Endothelial cell of umbilical vein (primary cell): ENCODE measurements at regions not wholly inside any gene's neighbourhood (a gene's known extent, or its start where the extent isn't known, plus 50 kb on each side); places are given as distances from the start of the nearest gene placed in this dataset.

Experiments used
- BruUV-seq: library from RNA; stranded (reverse); fragments of 400-500 nt; replicated peaks from 2 replicates; lab custom pipeline; 2021; lab: Mats Ljungman, UMichigan
- CTCF ChIA-PET: fragments of 300-600, 350-600 bp; sonication (Branson Sonifier 250); formaldehyde crosslinking; loops from one replicate; lab custom pipeline; 2021; ENCODE audit warnings: antibody characterized with exemption, inconsistent platforms; lab: Charles Lee
- POLR2A ChIA-PET: fragments of 300-600, 350-600 bp; sonication (Branson Sonifier 250); formaldehyde crosslinking; loops from one replicate; lab custom pipeline; 2021; ENCODE audit warnings: antibody characterized with exemption, inconsistent platforms; lab: Charles Lee
- DNase-seq: peaks from one replicate; pipeline ENCODE4 v3.0.0-alpha.2; 2011; ENCODE audit warnings: low read depth, low spot score
- FAIRE-seq: peaks from 2 replicates; lab custom pipeline; 2011; peaks lifted over from hg19 to GRCh38; lab: Jason Lieb, UNC
- H2AFZ ChIP-seq: 2 replicates; pipeline ENCODE4 v1.6.0; 2012; ENCODE audit warnings: low read depth, low read length, control low read depth, inconsistent platforms
- H3K27ac ChIP-seq: 2 replicates; pipeline ENCODE4 v1.5.1; 2011; ENCODE audit warnings: low read depth, mild to moderate bottlenecking, control low read depth, low read length, moderate library complexity; ENCODE audit not compliant: insufficient read depth
- H3K27me3 ChIP-seq, 2 experiments: 2 replicates each; pipeline versions ENCODE4 v1.6.0 to v1.6.1; 2011; ENCODE audit warnings: low read length in 2 of 2, mixed read lengths in 1 of 2; ENCODE audit not compliant: control insufficient read depth in 2 of 2, insufficient read depth in 2 of 2
- H3K36me3 ChIP-seq, 2 experiments: 2 replicates in 1 of 2; 3 replicates in 1 of 2; pipeline ENCODE4 v1.5.1; 2011; ENCODE audit warnings: low read length in 2 of 2, mild to moderate bottlenecking in 1 of 2, moderate library complexity in 1 of 2; ENCODE audit not compliant: control insufficient read depth in 2 of 2, insufficient read depth in 2 of 2; ENCODE audit errors: extremely low read depth in 1 of 2
- H3K4me1 ChIP-seq: 3 replicates; pipeline ENCODE4 v1.5.1; 2011; ENCODE audit warnings: mild to moderate bottlenecking, low read length; ENCODE audit not compliant: control insufficient read depth, insufficient read depth; ENCODE audit errors: extremely low read depth
- H3K4me2 ChIP-seq: 2 replicates; pipeline ENCODE4 v1.6.1; 2011; ENCODE audit warnings: low read length, control low read depth, mixed read lengths; ENCODE audit not compliant: insufficient read depth
- H3K4me3 ChIP-seq, 3 experiments: fragments of 200-600 bp in 1 of 3; sonication (generic), shearing (Covaris generic) in 1 of 3; replicated peaks in 1 of 3; 2 replicates each; pipeline ENCODE4 v1.5.1; 2011 to 2016; ENCODE audit warnings: control low read depth in 3 of 3, low read length in 3 of 3, mild to moderate bottlenecking in 2 of 3, inconsistent platforms in 1 of 3, low read depth in 1 of 3, moderate library complexity in 1 of 3; ENCODE audit not compliant: insufficient read depth in 1 of 3
- H3K79me2 ChIP-seq: 2 replicates; pipeline ENCODE4 v1.6.0; 2012; ENCODE audit warnings: low read length, inconsistent platforms; ENCODE audit not compliant: control insufficient read depth, insufficient read depth
- H3K9ac ChIP-seq: replicated peaks from 2 replicates; pipeline ENCODE3; 2011; ENCODE audit warnings: low read length, control low read depth; ENCODE audit not compliant: insufficient read depth; ENCODE audit errors: extremely low read depth
- H3K9me1 ChIP-seq: replicated peaks from 3 replicates; pipeline ENCODE4 v1.6.0; 2011; ENCODE audit warnings: mild to moderate bottlenecking, low read length; ENCODE audit not compliant: control insufficient read depth, insufficient read depth; ENCODE audit errors: extremely low read depth
- H3K9me3 ChIP-seq: replicated peaks from 2 replicates; pipeline ENCODE4 v1.5.1; 2012; ENCODE audit warnings: low read length, inconsistent platforms; ENCODE audit not compliant: control insufficient read depth, insufficient read depth
- H4K20me1 ChIP-seq: replicated peaks from 2 replicates; pipeline ENCODE3; 2011; ENCODE audit warnings: mild to moderate bottlenecking, low read length; ENCODE audit not compliant: control insufficient read depth, insufficient read depth; ENCODE audit errors: extremely low read depth
- CTCF ChIP-seq, 2 donors: IDR thresholded peaks; 1 replicate in 1 of 2; 2 replicates in 1 of 2; pipeline ENCODE4 v1.5.1; 2011; ENCODE audit warnings: low read length in 2 of 2, mild to moderate bottlenecking in 2 of 2, moderate library complexity in 2 of 2, control low read depth in 1 of 2, inconsistent platforms in 1 of 2, low read depth in 1 of 2; ENCODE audit not compliant: insufficient read depth in 1 of 2; ENCODE audit errors: extremely low read depth in 1 of 2
- EZH2 ChIP-seq: IDR thresholded peaks from 2 replicates; pipeline ENCODE4 v1.6.1; 2012; ENCODE audit warnings: borderline replicate concordance, low read depth, mild to moderate bottlenecking, moderate library complexity, low read length, inconsistent platforms; ENCODE audit not compliant: severe bottlenecking
- FOS ChIP-seq: IDR thresholded peaks from 2 replicates; pipeline ENCODE4 v1.6.1; 2011; ENCODE audit warnings: mild to moderate bottlenecking, low read length, moderate library complexity, borderline replicate concordance; ENCODE audit not compliant: insufficient read depth
- GATA2 ChIP-seq: IDR thresholded peaks from 2 replicates; pipeline ENCODE4 v1.7.0; 2011; ENCODE audit warnings: low read depth, mild to moderate bottlenecking, moderate library complexity, mixed read lengths, low read length; ENCODE audit not compliant: insufficient read length, insufficient read depth
- JUN ChIP-seq: IDR thresholded peaks from 2 replicates; pipeline ENCODE4 v1.6.1; 2011; ENCODE audit warnings: borderline replicate concordance, low read depth; ENCODE audit not compliant: insufficient read length, insufficient read depth
- MAX ChIP-seq: IDR thresholded peaks from 2 replicates; pipeline ENCODE4 v1.6.1; 2011; ENCODE audit not compliant: insufficient read depth, insufficient read length
- MYC ChIP-seq: IDR thresholded peaks from one replicate; pipeline ENCODE4 v1.6.1; 2011; ENCODE audit warnings: mild to moderate bottlenecking, low read depth, low read length
- POLR2A ChIP-seq: IDR thresholded peaks from 2 replicates; pipeline ENCODE4 v1.6.1; 2012; ENCODE audit warnings: low read depth, mild to moderate bottlenecking, control low read depth, low read length
- POLR2AphosphoS5 ChIP-seq: IDR thresholded peaks from 2 replicates; pipeline ENCODE4 v1.6.1; 2012; ENCODE audit warnings: low read depth, mild to moderate bottlenecking, control low read depth, low read length, moderate library complexity; ENCODE audit not compliant: insufficient read depth
- dilution Hi-C: fragments of 300-500 bp; cut with MboI; formaldehyde crosslinking; loops from one replicate; pipeline ENCODE4 v1.15.0; 2019; ENCODE audit warnings: low sequenced_read_pairs; ENCODE audit not compliant: extremely low pct_ligation_motif_present
- intact Hi-C: fragments of 100-400 bp; cut with micrococcal nuclease; formaldehyde crosslinking; loops from one replicate; pipeline ENCODE4 v1.10.0; 2022

GRCh38 chr1:234977875-234978396 is 150.7 kb downstream of the TOMM20 start:
- Histone ChIP-seq H3K9me3 (no peaks in the 10 kb centered on the region), H3K27ac (peak overlapping the region; percentile 88), H3K36me3 (no peaks in the 10 kb centered on the region), H3K4me1 (peaks cover 63% of the 10 kb centered on the region), H3K4me3 (no peak overlapping the region), H3K4me2 (no peak overlapping the region), H3K27me3 (no peaks in the 10 kb centered on the region), H3K79me2 (no peaks in the 10 kb centered on the region), H3K9ac (peak overlapping the region; percentile 69), H2AFZ (no peak overlapping the region), H3K9me1 (no peaks in the 10 kb centered on the region), H4K20me1 (no peaks in the 10 kb centered on the region)
- DNase-seq (peak; percentile 35), FAIRE-seq (no peak)
- TF ChIP-seq FOS (no peak), GATA2 (no peak), JUN (no peak), POLR2AphosphoS5 (no peak), POLR2A (no peak), MYC (no peak), MAX (no peak), EZH2 (no peak), CTCF (IDR thresholded peaks at IDR 0.05; ENCODE audit: extremely low read depth in 1 of 2, insufficient read depth in 1 of 2, low read depth in 1 of 2, low read length in 2 of 2) (no peak)
- intact Hi-C loops (no loop called here), dilution Hi-C loops (loop anchor here (25.0 kb wide), 1 partner anchor 366 kb away; the partner anchor contains the start of gene IRF2BP2)
- CTCF ChIA-PET: interaction anchor here (0.9 to 3.8 kb wide), 11 partner anchors 9 to 479 kb away, joined by 3 to 19 read pairs (median 5); no protein-coding TSS in a partner anchor
- BruUV-seq: no TSS peak
- POLR2A ChIA-PET: interaction anchor here (0.6 to 0.9 kb wide), 2 partner anchors 133 to 497 kb away, joined by 3 to 4 read pairs; no protein-coding TSS in a partner anchor
